ENCODE measurements at regions not wholly inside any gene's neighbourhood (a gene's known extent, or its start where the extent isn't known, plus 50 kb on each side); places are given as distances from the start of the nearest gene placed in this dataset.

DNA sequence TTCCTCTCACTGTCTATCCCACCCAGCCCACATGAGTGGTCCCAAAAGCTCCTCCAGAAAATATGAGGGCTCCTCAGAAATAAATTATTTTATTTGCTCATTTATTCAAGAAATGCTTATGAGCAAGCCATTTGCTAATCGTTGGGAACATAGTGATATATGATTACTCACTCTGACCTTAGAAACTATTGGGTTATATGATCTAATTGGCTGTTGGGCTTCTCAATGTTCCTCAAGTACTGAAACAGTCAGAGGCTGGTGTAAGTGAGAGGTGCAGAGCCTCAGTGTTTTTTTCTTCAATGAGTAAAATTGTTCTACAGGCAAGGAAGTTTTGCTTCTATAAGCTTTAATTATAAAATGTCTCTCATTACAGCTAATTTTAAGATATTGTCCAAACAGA, 893.8 kb upstream of the INTU start:
- TF ChIP-seq CTCF (IDR thresholded peaks at IDR 0.05), result no peak
- TF ChIP-seq POLR2A (IDR thresholded peaks at IDR 0.05), result no peak
- TF ChIP-seq POLR2AphosphoS5 (IDR thresholded peaks at IDR 0.05), result no peak
